GM23338 (cell line): ENCODE measurements at regions not wholly inside any gene's neighbourhood (a gene's known extent, or its start where the extent isn't known, plus 50 kb on each side); places are given as distances from the start of the nearest gene placed in this dataset.

Experiments
- ATAC-seq: fragments of 200-7000 bp; cut with Tn5 transposase; 3 replicates; pipeline ENCODE4 v1.9.1; 2020
- DNase-seq: peaks from one replicate; pipeline ENCODE4 v3.0.0-alpha.2; 2015; ENCODE audit warnings: low spot score
- H2AFZ ChIP-seq: fragments of 200-600 bp; sonication (generic); 2 replicates; pipeline ENCODE4 v1.8.0; 2016; ENCODE audit warnings: antibody characterized with exemption, mild to moderate bottlenecking, moderate library complexity
- H3F3A ChIP-seq: fragments of 200-600 bp; sonication (generic); replicated peaks from 2 replicates; pipeline ENCODE4 v1.8.0; 2017; ENCODE audit warnings: antibody characterized with exemption, mixed run types, low read depth
- H3K27ac ChIP-seq: fragments of 200-600 bp; sonication (generic); 2 replicates; pipeline ENCODE4 v1.6.1; 2016; ENCODE audit warnings: low read depth
- H3K27me3 ChIP-seq: fragments of 200-600 bp; sonication (generic); 2 replicates; pipeline ENCODE4 v1.8.0; 2016; ENCODE audit warnings: mild to moderate bottlenecking, mixed run types, moderate library complexity; ENCODE audit not compliant: insufficient read depth
- H3K36me3 ChIP-seq: fragments of 200-600 bp; sonication (generic); 2 replicates; pipeline ENCODE4 v1.8.0; 2016; ENCODE audit warnings: mild to moderate bottlenecking; ENCODE audit not compliant: insufficient read depth
- H3K4me1 ChIP-seq: fragments of 200-600 bp; sonication (generic); 2 replicates; pipeline ENCODE4 v1.8.0; 2016; ENCODE audit warnings: mild to moderate bottlenecking, moderate library complexity; ENCODE audit not compliant: insufficient read depth
- H3K4me2 ChIP-seq: fragments of 200-600 bp; sonication (generic); 2 replicates; pipeline ENCODE4 v1.7.1; 2017; ENCODE audit warnings: mixed run types
- H3K4me3 ChIP-seq: fragments of 200-600 bp; sonication (generic); 2 replicates; pipeline ENCODE4 v1.6.1; 2016; ENCODE audit warnings: mixed run types
- H3K79me2 ChIP-seq: fragments of 200-600 bp; sonication (generic); replicated peaks from 2 replicates; pipeline ENCODE4 v1.8.0; 2017; ENCODE audit warnings: mild to moderate bottlenecking; ENCODE audit not compliant: insufficient read depth
- H3K9me2 ChIP-seq: fragments of 200-600 bp; sonication (generic); 2 replicates; pipeline ENCODE4 v1.8.0; 2017; ENCODE audit not compliant: insufficient read depth
- H4K20me1 ChIP-seq: fragments of 200-600 bp; sonication (generic); replicated peaks from 2 replicates; pipeline ENCODE4 v1.8.0; 2017; ENCODE audit warnings: mild to moderate bottlenecking; ENCODE audit not compliant: insufficient read depth
- H3K27ac Mint-ChIP-seq: 2 replicates; pipeline ENCODE4 v1.8.0; 2020; ENCODE audit warnings: inconsistent platforms, mild to moderate bottlenecking, moderate library complexity, mixed read lengths
- H3K27me3 Mint-ChIP-seq: 3 replicates; pipeline ENCODE4 v1.8.0; 2022; ENCODE audit warnings: low read depth, mild to moderate bottlenecking, moderate library complexity, mixed read lengths, inconsistent platforms; ENCODE audit not compliant: insufficient read depth, poor library complexity
- H3K36me3 Mint-ChIP-seq: 3 replicates; pipeline ENCODE4 v1.8.0; 2021; ENCODE audit warnings: low read depth, mild to moderate bottlenecking, inconsistent platforms, moderate library complexity, mixed read lengths
- H3K4me1 Mint-ChIP-seq: 3 replicates; pipeline ENCODE4 v1.8.0; 2020; ENCODE audit warnings: mild to moderate bottlenecking, inconsistent platforms, mixed read lengths
- H3K4me3 Mint-ChIP-seq: 3 replicates; pipeline ENCODE4 v1.8.0; 2021; ENCODE audit warnings: moderate library complexity, mild to moderate bottlenecking, inconsistent platforms, mixed read lengths
- H3K9me3 Mint-ChIP-seq: 3 replicates; pipeline ENCODE4 v1.8.0; 2020; ENCODE audit warnings: moderate library complexity, mild to moderate bottlenecking, inconsistent platforms, mixed read lengths
- CTCF ChIP-seq, 2 experiments: fragments of 200-600 bp in 1 of 2; sonication (generic) in 1 of 2; conservative IDR thresholded peaks; 2 replicates each; pipeline versions ENCODE4 v1.5.1 to v1.6.1; 2016 to 2017; ENCODE audit warnings: antibody characterized with exemption in 2 of 2, low read depth in 2 of 2, mild to moderate bottlenecking in 2 of 2, moderate library complexity in 1 of 2
- JUNB ChIP-seq: IDR thresholded peaks from one replicate; pipeline ENCODE4 v1.6.1; 2016; ENCODE audit warnings: antibody characterized with exemption; ENCODE audit not compliant: unreplicated experiment
- POLR2AphosphoS5 ChIP-seq: IDR thresholded peaks from 2 replicates; pipeline ENCODE4 v1.6.1; 2016; ENCODE audit warnings: antibody characterized with exemption, low read depth
- STAT1 ChIP-seq: IDR thresholded peaks from one replicate; pipeline ENCODE4 v1.6.1; 2016; ENCODE audit warnings: antibody characterized with exemption; ENCODE audit not compliant: unreplicated experiment
- ZNF331 ChIP-seq: fragments of 250-450 bp; sonication (Bioruptor Pico); IDR thresholded peaks from 2 replicates; pipeline ENCODE4 v1.5.0; 2020; ENCODE audit warnings: low read depth, mild to moderate bottlenecking, moderate library complexity
- TF ChIP-seq, protein P1 (sequence below): fragments of 250-450 bp; sonication (Bioruptor Pico); IDR thresholded peaks from 2 replicates; pipeline ENCODE4 v1.5.0; 2020; ENCODE audit warnings: mild to moderate bottlenecking, moderate library complexity
- TF ChIP-seq, protein P2 (sequence below): IDR thresholded peaks from 2 replicates; pipeline ENCODE4 v1.6.1; 2016; ENCODE audit warnings: antibody characterized with exemption

DNA sequence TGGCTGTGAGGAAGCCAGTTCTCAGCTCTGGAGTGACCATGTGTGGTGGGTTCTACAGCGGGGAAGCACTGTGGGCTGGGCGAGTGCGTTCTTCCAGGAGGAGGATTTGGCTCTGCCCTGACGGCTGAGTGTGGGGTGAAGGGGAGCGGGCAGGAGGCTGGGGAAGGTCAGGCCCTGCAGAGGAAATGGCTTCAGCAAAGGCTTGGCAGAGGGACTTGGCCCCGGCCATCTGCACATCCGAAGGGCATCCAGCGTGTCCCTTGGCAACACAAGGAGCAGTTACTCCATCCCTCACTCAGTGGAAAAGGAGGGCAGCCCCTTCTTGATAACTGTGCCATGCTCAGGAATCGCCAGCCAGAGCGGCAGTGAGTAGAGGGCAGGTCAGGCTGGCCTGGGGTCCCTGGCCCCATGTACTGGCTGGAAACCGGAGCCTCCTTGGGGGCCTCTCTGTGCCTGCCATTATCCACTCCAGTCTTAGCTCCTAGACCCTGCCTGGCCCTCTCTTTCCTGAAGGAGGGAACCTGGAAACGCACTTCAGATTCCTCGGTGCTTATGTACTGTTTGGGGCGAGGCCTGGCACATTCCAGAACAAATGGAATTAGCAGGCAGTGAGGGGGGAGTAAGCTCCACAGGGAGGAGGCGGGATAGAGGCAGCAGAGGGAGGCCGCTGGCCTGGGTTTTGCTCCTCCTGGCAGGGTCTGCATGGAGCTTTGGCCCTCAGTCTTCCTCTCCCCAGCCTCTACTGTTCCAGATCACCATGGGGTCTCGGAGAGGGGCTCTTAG is 133.6 kb upstream of the NCOR2 start:
- Histone ChIP-seq H3K9me2 (no peaks in the 10 kb centered on the region), H3K4me1 (no peaks in the 10 kb centered on the region), H3F3A (no peaks in the 10 kb centered on the region), H2AFZ (peak overlapping the region; percentile 43; the same call in 1 of the 2 replicates), H3K27ac (no peak overlapping the region), H3K4me2 (no peak overlapping the region), H3K27me3 (no peaks in the 10 kb centered on the region), H3K4me3 (no peak overlapping the region), H3K79me2 (no peaks in the 10 kb centered on the region), H3K36me3 (no peaks in the 10 kb centered on the region), H4K20me1 (no peaks in the 10 kb centered on the region)
- H3K9me3 Mint-ChIP-seq = no peaks in the 10 kb centered on the region; the same call in 2 of the 3 replicates
- DNase-seq (peak; percentile 39), ATAC-seq (peak; percentile 38)
- peaks cover 5% of the 10 kb centered on the region; the same call in 2 of the 3 replicates for H3K4me1 Mint-ChIP-seq
- TF ChIP-seq JUNB (no peak), ZNF331 (CRISPR knock-in tag) (no peak), STAT1 (no peak), CTCF (conservative IDR thresholded peaks at IDR 0.05; ENCODE audit: low read depth in 2 of 2) (no peak), POLR2AphosphoS5 (no peak)
- TF ChIP-seq, protein P1, sequence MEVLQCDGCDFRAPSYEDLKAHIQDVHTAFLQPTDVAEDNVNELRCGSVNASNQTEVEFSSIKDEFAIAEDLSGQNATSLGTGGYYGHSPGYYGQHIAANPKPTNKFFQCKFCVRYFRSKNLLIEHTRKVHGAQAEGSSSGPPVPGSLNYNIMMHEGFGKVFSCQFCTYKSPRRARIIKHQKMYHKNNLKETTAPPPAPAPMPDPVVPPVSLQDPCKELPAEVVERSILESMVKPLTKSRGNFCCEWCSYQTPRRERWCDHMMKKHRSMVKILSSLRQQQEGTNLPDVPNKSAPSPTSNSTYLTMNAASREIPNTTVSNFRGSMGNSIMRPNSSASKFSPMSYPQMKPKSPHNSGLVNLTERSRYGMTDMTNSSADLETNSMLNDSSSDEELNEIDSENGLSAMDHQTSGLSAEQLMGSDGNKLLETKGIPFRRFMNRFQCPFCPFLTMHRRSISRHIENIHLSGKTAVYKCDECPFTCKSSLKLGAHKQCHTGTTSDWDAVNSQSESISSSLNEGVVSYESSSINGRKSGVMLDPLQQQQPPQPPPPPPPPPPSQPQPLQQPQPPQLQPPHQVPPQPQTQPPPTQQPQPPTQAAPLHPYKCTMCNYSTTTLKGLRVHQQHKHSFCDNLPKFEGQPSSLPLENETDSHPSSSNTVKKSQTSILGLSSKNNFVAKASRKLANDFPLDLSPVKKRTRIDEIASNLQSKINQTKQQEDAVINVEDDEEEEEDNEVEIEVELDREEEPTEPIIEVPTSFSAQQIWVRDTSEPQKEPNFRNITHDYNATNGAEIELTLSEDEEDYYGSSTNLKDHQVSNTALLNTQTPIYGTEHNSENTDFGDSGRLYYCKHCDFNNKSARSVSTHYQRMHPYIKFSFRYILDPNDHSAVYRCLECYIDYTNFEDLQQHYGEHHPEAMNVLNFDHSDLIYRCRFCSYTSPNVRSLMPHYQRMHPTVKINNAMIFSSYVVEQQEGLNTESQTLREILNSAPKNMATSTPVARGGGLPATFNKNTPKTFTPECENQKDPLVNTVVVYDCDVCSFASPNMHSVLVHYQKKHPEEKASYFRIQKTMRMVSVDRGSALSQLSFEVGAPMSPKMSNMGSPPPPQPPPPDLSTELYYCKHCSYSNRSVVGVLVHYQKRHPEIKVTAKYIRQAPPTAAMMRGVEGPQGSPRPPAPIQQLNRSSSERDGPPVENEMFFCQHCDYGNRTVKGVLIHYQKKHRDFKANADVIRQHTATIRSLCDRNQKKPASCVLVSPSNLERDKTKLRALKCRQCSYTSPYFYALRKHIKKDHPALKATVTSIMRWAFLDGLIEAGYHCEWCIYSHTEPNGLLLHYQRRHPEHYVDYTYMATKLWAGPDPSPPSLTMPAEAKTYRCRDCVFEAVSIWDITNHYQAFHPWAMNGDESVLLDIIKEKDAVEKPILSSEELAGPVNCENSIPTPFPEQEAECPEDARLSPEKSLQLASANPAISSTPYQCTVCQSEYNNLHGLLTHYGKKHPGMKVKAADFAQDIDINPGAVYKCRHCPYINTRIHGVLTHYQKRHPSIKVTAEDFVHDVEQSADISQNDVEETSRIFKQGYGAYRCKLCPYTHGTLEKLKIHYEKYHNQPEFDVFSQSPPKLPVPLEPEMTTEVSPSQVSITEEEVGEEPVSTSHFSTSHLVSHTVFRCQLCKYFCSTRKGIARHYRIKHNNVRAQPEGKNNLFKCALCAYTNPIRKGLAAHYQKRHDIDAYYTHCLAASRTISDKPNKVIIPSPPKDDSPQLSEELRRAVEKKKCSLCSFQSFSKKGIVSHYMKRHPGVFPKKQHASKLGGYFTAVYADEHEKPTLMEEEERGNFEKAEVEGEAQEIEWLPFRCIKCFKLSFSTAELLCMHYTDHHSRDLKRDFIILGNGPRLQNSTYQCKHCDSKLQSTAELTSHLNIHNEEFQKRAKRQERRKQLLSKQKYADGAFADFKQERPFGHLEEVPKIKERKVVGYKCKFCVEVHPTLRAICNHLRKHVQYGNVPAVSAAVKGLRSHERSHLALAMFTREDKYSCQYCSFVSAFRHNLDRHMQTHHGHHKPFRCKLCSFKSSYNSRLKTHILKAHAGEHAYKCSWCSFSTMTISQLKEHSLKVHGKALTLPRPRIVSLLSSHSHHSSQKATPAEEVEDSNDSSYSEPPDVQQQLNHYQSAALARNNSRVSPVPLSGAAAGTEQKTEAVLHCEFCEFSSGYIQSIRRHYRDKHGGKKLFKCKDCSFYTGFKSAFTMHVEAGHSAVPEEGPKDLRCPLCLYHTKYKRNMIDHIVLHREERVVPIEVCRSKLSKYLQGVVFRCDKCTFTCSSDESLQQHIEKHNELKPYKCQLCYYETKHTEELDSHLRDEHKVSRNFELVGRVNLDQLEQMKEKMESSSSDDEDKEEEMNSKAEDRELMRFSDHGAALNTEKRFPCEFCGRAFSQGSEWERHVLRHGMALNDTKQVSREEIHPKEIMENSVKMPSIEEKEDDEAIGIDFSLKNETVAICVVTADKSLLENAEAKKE (CRISPR knock-in tag) = no peak
- TF ChIP-seq, protein P2, sequence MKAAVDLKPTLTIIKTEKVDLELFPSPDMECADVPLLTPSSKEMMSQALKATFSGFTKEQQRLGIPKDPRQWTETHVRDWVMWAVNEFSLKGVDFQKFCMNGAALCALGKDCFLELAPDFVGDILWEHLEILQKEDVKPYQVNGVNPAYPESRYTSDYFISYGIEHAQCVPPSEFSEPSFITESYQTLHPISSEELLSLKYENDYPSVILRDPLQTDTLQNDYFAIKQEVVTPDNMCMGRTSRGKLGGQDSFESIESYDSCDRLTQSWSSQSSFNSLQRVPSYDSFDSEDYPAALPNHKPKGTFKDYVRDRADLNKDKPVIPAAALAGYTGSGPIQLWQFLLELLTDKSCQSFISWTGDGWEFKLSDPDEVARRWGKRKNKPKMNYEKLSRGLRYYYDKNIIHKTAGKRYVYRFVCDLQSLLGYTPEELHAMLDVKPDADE = no peak
- H3K27ac Mint-ChIP-seq = no peak overlapping the region
- peaks cover 7% of the 10 kb centered on the region for H3K27me3 Mint-ChIP-seq
- no peak overlapping the region for H3K4me3 Mint-ChIP-seq
- H3K36me3 Mint-ChIP-seq = no peaks in the 10 kb centered on the region
